DOHH2 (cell line): ENCODE measurements at regions not wholly inside any gene's neighbourhood (a gene's known extent, or its start where the extent isn't known, plus 50 kb on each side); places are given as distances from the start of the nearest gene placed in this dataset.

Experiments used
- H3F3A ChIP-seq: fragments of 200-600 bp; sonication (generic), shearing (Covaris generic); 2 replicates; pipeline ENCODE4 v1.6.0; 2016; ENCODE audit warnings: antibody characterized with exemption, mild to moderate bottlenecking; ENCODE audit not compliant: control insufficient read depth, insufficient read depth
- H3K27ac ChIP-seq: fragments of 200-600 bp; sonication (generic); 2 replicates; pipeline ENCODE4 v1.5.1; 2014; ENCODE audit warnings: low read depth, mild to moderate bottlenecking, low read length, moderate library complexity
- H3K27me3 ChIP-seq: fragments of 200-600 bp; sonication (generic); 2 replicates; pipeline ENCODE4 v1.6.1; 2014; ENCODE audit warnings: mild to moderate bottlenecking, low read length, mixed read lengths; ENCODE audit not compliant: control insufficient read depth
- H3K36me3 ChIP-seq: fragments of 200-600 bp; sonication (generic); 2 replicates; pipeline ENCODE4 v1.6.1; 2014; ENCODE audit warnings: mild to moderate bottlenecking, low read length, moderate library complexity, mixed read lengths; ENCODE audit not compliant: control insufficient read depth
- H3K4me1 ChIP-seq: fragments of 200-600 bp; sonication (generic); 2 replicates; pipeline ENCODE4 v1.6.1; 2014; ENCODE audit warnings: mild to moderate bottlenecking, low read length, mixed read lengths; ENCODE audit not compliant: control insufficient read depth
- H3K4me2 ChIP-seq: fragments of 200-600 bp; sonication (generic); 2 replicates; pipeline ENCODE4 v1.6.0; 2014; ENCODE audit warnings: mild to moderate bottlenecking, low read length, moderate library complexity
- H3K4me3 ChIP-seq: fragments of 200-600 bp; sonication (generic); 2 replicates; pipeline ENCODE4 v1.5.1; 2014; ENCODE audit warnings: mild to moderate bottlenecking, low read length, mixed read lengths
- H3K79me2 ChIP-seq: fragments of 200-600 bp; sonication (generic); 2 replicates; pipeline ENCODE4 v1.6.1; 2014; ENCODE audit warnings: mild to moderate bottlenecking, low read length, mixed read lengths; ENCODE audit not compliant: control insufficient read depth
- H3K9me2 ChIP-seq: fragments of 200-600 bp; sonication (generic); replicated peaks from 2 replicates; pipeline ENCODE4 v1.6.1; 2014; ENCODE audit warnings: mild to moderate bottlenecking, low read length, mixed read lengths; ENCODE audit not compliant: control insufficient read depth
- H3K9me3 ChIP-seq: fragments of 200-600 bp; sonication (generic); 2 replicates; pipeline ENCODE4 v1.6.1; 2014; ENCODE audit warnings: antibody characterized with exemption, low read length, mixed read lengths; ENCODE audit not compliant: control insufficient read depth, insufficient read depth
- H4K20me1 ChIP-seq: fragments of 200-600 bp; sonication (generic); 2 replicates; pipeline ENCODE4 v1.6.0; 2014; ENCODE audit warnings: low read depth, mild to moderate bottlenecking, antibody characterized with exemption, low read length, moderate library complexity; ENCODE audit not compliant: control insufficient read depth, insufficient read depth
- EZH2phosphoT487 ChIP-seq: fragments of 200-600 bp; sonication (generic); IDR thresholded peaks from 2 replicates; pipeline ENCODE4 v1.6.1; 2017; ENCODE audit warnings: borderline replicate concordance, mild to moderate bottlenecking, antibody characterized with exemption, low read length, moderate library complexity, mixed read lengths
- TF ChIP-seq, protein P1 (sequence below): fragments of 200-600 bp; sonication (generic); IDR thresholded peaks from one replicate; pipeline ENCODE4 v1.5.1; 2014; ENCODE audit warnings: antibody characterized with exemption, mild to moderate bottlenecking, low read depth, low read length; ENCODE audit not compliant: poor library complexity, severe bottlenecking

DNA sequence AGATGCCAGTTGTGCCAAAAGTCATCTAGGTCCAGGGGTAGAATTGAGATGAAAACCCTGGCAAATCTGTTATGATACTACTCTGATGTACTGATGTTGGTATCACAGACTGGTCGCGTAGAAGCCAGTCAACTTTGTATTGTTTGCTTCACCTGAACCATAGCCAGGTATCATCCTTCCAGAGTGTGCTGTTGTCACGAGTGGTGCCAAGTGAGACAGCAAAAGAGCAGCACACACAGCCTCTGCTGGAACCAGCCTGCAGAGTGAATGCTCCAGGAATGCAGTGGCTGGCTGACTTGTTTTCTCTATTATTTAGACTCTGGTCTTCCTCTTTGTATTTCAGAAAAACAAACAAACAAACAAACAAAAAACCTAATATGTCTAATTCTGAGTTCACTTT is 209.5 kb upstream of the HEY2 start:
- Histone ChIP-seq H4K20me1 (no peaks in the 10 kb centered on the region), H3K36me3 (no peaks in the 10 kb centered on the region), H3K9me2 (no peaks in the 10 kb centered on the region), H3K27me3 (no peaks in the 10 kb centered on the region), H3K9me3 (no peaks in the 10 kb centered on the region), H3K4me1 (no peaks in the 10 kb centered on the region), H3K4me3 (no peak overlapping the region), H3K27ac (no peak overlapping the region), H3K4me2 (no peak overlapping the region), H3K79me2 (no peaks in the 10 kb centered on the region), H3F3A (no peaks in the 10 kb centered on the region)
- TF ChIP-seq, protein P1, sequence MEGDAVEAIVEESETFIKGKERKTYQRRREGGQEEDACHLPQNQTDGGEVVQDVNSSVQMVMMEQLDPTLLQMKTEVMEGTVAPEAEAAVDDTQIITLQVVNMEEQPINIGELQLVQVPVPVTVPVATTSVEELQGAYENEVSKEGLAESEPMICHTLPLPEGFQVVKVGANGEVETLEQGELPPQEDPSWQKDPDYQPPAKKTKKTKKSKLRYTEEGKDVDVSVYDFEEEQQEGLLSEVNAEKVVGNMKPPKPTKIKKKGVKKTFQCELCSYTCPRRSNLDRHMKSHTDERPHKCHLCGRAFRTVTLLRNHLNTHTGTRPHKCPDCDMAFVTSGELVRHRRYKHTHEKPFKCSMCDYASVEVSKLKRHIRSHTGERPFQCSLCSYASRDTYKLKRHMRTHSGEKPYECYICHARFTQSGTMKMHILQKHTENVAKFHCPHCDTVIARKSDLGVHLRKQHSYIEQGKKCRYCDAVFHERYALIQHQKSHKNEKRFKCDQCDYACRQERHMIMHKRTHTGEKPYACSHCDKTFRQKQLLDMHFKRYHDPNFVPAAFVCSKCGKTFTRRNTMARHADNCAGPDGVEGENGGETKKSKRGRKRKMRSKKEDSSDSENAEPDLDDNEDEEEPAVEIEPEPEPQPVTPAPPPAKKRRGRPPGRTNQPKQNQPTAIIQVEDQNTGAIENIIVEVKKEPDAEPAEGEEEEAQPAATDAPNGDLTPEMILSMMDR = no peak
- TF ChIP-seq EZH2phosphoT487 = no peak

DNA sequence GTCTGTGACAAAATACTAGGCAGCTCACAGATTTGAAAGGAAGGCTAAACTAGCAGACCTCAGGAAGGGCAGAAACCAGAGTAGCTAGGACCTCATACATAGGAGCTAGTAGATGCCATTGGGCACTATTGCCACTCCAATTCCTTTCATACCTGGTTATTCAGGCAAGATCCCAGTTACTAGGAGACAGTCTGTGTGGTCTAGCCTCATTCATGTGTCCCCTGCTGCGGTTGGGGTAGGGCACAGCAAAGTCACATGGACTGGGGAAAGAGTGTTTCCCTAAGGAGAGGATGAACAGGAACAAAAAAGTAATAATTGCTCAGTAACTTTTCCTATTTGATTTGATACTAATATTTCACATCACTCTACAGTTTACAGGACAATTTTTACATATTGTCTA is 204.6 kb upstream of the HEY2 start:
- no peaks in the 10 kb centered on the region for H3K79me2 ChIP-seq
- no peaks in the 10 kb centered on the region for H3K36me3 ChIP-seq
- TF ChIP-seq, protein P1 = no peak
- no peak for TF ChIP-seq EZH2phosphoT487
- no peaks in the 10 kb centered on the region for H3F3A ChIP-seq
- H4K20me1 ChIP-seq = no peaks in the 10 kb centered on the region
- H3K9me3 ChIP-seq = no peaks in the 10 kb centered on the region
- H3K4me1 ChIP-seq = no peaks in the 10 kb centered on the region
- H3K9me2 ChIP-seq = no peaks in the 10 kb centered on the region
- no peak overlapping the region for H3K4me2 ChIP-seq
- H3K27me3 ChIP-seq = no peaks in the 10 kb centered on the region
- H3K4me3 ChIP-seq = no peak overlapping the region
- H3K27ac ChIP-seq = no peak overlapping the region

DNA sequence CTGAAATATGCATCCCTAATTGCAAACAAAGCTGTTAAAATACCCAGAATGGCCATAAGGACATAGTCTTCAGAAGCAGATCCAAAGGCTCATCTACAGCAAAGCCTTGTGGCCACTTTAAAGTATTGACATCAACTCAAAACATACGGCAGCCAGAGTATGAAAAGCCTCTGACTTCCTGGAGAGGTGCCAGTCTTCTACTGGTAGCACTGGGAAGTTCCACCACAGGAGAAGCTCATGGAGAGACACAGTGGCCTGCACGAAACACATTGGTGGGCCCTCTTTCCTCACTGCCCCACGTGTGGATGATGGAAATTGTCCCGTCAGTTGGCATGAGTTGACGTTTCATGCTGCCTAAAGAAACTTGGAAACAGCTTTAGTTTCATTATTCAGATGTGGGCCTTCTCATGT is 202.6 kb upstream of the HEY2 start:
- TF ChIP-seq, protein P1 = no peak
- no peak for TF ChIP-seq EZH2phosphoT487
- H3K4me2 ChIP-seq = no peak overlapping the region
- no peaks in the 10 kb centered on the region for H3F3A ChIP-seq
- H3K36me3 ChIP-seq = no peaks in the 10 kb centered on the region
- no peaks in the 10 kb centered on the region for H3K79me2 ChIP-seq
- H3K9me2 ChIP-seq = no peaks in the 10 kb centered on the region
- no peak overlapping the region for H3K27ac ChIP-seq
- no peaks in the 10 kb centered on the region for H3K9me3 ChIP-seq
- no peak overlapping the region for H3K4me3 ChIP-seq
- no peaks in the 10 kb centered on the region for H3K4me1 ChIP-seq
- H3K27me3 ChIP-seq = no peaks in the 10 kb centered on the region
- no peaks in the 10 kb centered on the region for H4K20me1 ChIP-seq

DNA sequence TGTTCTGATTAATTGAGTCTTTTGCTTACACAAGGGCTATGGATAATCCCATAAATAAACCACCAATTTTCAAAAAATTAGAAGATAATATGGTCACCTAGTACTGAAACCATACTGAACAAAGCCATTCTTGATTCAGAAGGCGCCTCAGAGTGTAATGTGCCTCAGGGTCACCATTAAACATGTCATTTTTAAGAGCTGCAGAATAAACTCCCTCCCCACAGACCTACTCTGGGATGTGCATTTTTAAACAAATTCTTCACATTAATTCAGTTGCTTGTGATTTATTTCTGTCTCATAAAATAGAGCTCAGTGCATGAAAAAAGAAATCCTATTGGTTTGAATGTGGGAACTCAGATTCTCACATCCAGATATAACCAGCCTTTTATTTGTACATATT is 202.1 kb upstream of the HEY2 start:
- Histone ChIP-seq H3F3A (no peaks in the 10 kb centered on the region), H3K9me3 (no peaks in the 10 kb centered on the region), H3K9me2 (no peaks in the 10 kb centered on the region), H3K4me1 (no peaks in the 10 kb centered on the region), H3K79me2 (no peaks in the 10 kb centered on the region), H4K20me1 (no peaks in the 10 kb centered on the region), H3K4me3 (no peak overlapping the region), H3K4me2 (no peak overlapping the region), H3K27ac (no peak overlapping the region), H3K27me3 (no peaks in the 10 kb centered on the region), H3K36me3 (no peaks in the 10 kb centered on the region)
- TF ChIP-seq EZH2phosphoT487 = no peak
- TF ChIP-seq, protein P1 = no peak
